HCT116 (cell line): ENCODE measurements at regions not wholly inside any gene's neighbourhood (a gene's known extent, or its start where the extent isn't known, plus 50 kb on each side); places are given as distances from the start of the nearest gene placed in this dataset.

Source experiments
- ATAC-seq: fragments of 200-7000 bp; cut with Tn5 transposase; 2 replicates; pipeline ENCODE4 v1.9.1; 2020; ENCODE audit warnings: mild to moderate bottlenecking, moderate library complexity
- BruUV-seq: library from RNA; stranded (reverse); fragments of 400-500 nt; replicated peaks from 2 replicates; lab custom pipeline; 2021; lab: Mats Ljungman, UMichigan
- CTCF ChIA-PET: fragments of 300-600 bp; sonication (Branson Sonifier 250); formaldehyde crosslinking; loops from one replicate; lab custom pipeline; 2021; ENCODE audit warnings: antibody characterized with exemption; lab: Charles Lee
- POLR2A ChIA-PET: fragments of 300-600, 350-600 bp; sonication (Branson Sonifier 250); formaldehyde crosslinking; loops from one replicate; lab custom pipeline; 2021; ENCODE audit warnings: antibody characterized with exemption; lab: Charles Lee
- RAD21 ChIA-PET, 2 experiments: fragments of 300-600 bp; sonication (Branson Sonifier 250); formaldehyde crosslinking; loops; one replicate each; lab custom pipeline; 2023; ENCODE audit warnings: low total read pairs in 2 of 2; ENCODE audit not compliant: uncharacterized antibody in 2 of 2, unreplicated experiment in 2 of 2, low non-redundant PET in 1 of 2; lab: Charles Lee
- DNase-seq: peaks from one replicate; pipeline ENCODE4 v3.0.0-alpha.2; 2010; ENCODE audit warnings: low read depth, low spot score
- H2AFZ ChIP-seq: fragments of 200-600 bp; shearing (Covaris generic), sonication (generic); 2 replicates; pipeline ENCODE4 v1.6.1; 2017; ENCODE audit warnings: low read depth, mixed run types, mixed read lengths, antibody characterized with exemption, low read length; ENCODE audit not compliant: poor library complexity, severe bottlenecking
- H3K27ac ChIP-seq: 2 replicates; pipeline ENCODE4 v1.5.1; 2012; ENCODE audit warnings: low read depth, low read length
- H3K27me3 ChIP-seq: fragments of 200-600 bp; sonication (generic); 2 replicates; pipeline ENCODE4 v1.6.1; 2016; ENCODE audit warnings: mixed run types, low read length, mixed read lengths; ENCODE audit not compliant: insufficient read depth
- H3K36me3 ChIP-seq, 2 experiments: fragments of 200-500 bp in 1 of 2; fragments of 200-600 bp in 1 of 2; sonication (Bioruptor generic) in 1 of 2; sonication (generic) in 1 of 2; 2 replicates each; pipeline versions ENCODE4 v1.5.1 to v1.6.1; 2014 to 2016; ENCODE audit warnings: low read length in 2 of 2, inconsistent platforms in 1 of 2, mixed read lengths in 1 of 2, mixed run types in 1 of 2; ENCODE audit not compliant: insufficient read depth in 2 of 2, control insufficient read depth in 1 of 2
- H3K4me1 ChIP-seq, 2 experiments: fragments of 200-600 bp in 1 of 2; sonication (generic) in 1 of 2; 2 replicates each; pipeline versions ENCODE4 v1.5.1 to v1.6.1; 2012 to 2017; ENCODE audit warnings: low read length in 2 of 2, inconsistent platforms in 1 of 2, mild to moderate bottlenecking in 1 of 2, mixed read lengths in 1 of 2, mixed run types in 1 of 2, moderate library complexity in 1 of 2; ENCODE audit not compliant: insufficient read depth in 2 of 2, control insufficient read depth in 1 of 2
- H3K4me2 ChIP-seq: fragments of 200-600 bp; sonication (generic); 2 replicates; pipeline ENCODE4 v1.6.1; 2017; ENCODE audit warnings: mixed run types, low read length, mixed read lengths
- H3K4me3 ChIP-seq, 2 experiments: fragments of 200-600 bp in 1 of 2; sonication (generic) in 1 of 2; replicated peaks in 1 of 2; 2 replicates each; pipeline ENCODE4 v1.5.1; 2011 to 2016; ENCODE audit warnings: low read length in 2 of 2, control low read depth in 1 of 2, low read depth in 1 of 2, mild to moderate bottlenecking in 1 of 2, mixed read lengths in 1 of 2, mixed run types in 1 of 2
- H3K79me2 ChIP-seq: fragments of 200-600 bp; sonication (generic); 2 replicates; pipeline ENCODE4 v1.6.1; 2017; ENCODE audit warnings: mild to moderate bottlenecking, mixed run types, low read length, moderate library complexity, mixed read lengths; ENCODE audit not compliant: insufficient read depth
- H3K9ac ChIP-seq: fragments of 200-600 bp; sonication (generic); 2 replicates; pipeline ENCODE4 v1.6.1; 2016; ENCODE audit warnings: low read length, mixed read lengths
- H3K9me2 ChIP-seq: fragments of 200-600 bp; sonication (generic), shearing (Covaris generic); 2 replicates; pipeline ENCODE4 v1.6.1; 2017; ENCODE audit warnings: mixed run types, mild to moderate bottlenecking, moderate library complexity; ENCODE audit not compliant: insufficient read depth
- H3K9me3 ChIP-seq, 2 experiments: fragments of 200-500 bp in 1 of 2; fragments of 200-600 bp in 1 of 2; sonication (Bioruptor generic) in 1 of 2; sonication (generic) in 1 of 2; 2 replicates each; pipeline ENCODE4 v1.6.1; 2014 to 2017; ENCODE audit warnings: low read length in 2 of 2, mixed read lengths in 2 of 2, inconsistent platforms in 1 of 2, low read depth in 1 of 2, mild to moderate bottlenecking in 1 of 2, mixed run types in 1 of 2, moderate library complexity in 1 of 2; ENCODE audit not compliant: control insufficient read depth in 1 of 2, insufficient read depth in 1 of 2
- H4K20me1 ChIP-seq: fragments of 200-600 bp; sonication (generic), shearing (Covaris generic); 2 replicates; pipeline ENCODE4 v1.6.1; 2017; ENCODE audit warnings: mixed run types, mild to moderate bottlenecking, moderate library complexity; ENCODE audit not compliant: insufficient read depth
- CBX3 ChIP-seq: IDR thresholded peaks from 2 replicates; pipeline ENCODE4 v1.6.1; 2012; ENCODE audit warnings: low read depth
- CEBPB ChIP-seq: IDR thresholded peaks from 2 replicates; pipeline ENCODE4 v1.6.1; 2012; ENCODE audit warnings: low read depth
- EGR1 ChIP-seq: IDR thresholded peaks from 2 replicates; pipeline ENCODE4 v1.6.1; 2012; ENCODE audit warnings: low read depth
- EZH2 ChIP-seq: fragments of 200-600 bp; sonication (generic); IDR thresholded peaks from 2 replicates; pipeline ENCODE4 v1.6.1; 2017; ENCODE audit warnings: antibody characterized with exemption, mixed run types
- EZH2phosphoT487 ChIP-seq: fragments of 200-600 bp; IDR thresholded peaks from 2 replicates; pipeline ENCODE4 v1.6.1; 2018; ENCODE audit warnings: antibody characterized with exemption, borderline replicate concordance
- FOSL1 ChIP-seq: IDR thresholded peaks from 2 replicates; pipeline ENCODE4 v1.6.1; 2012; ENCODE audit warnings: low read depth
- POLR2A ChIP-seq: IDR thresholded peaks from 2 replicates; pipeline ENCODE4 v1.7.0; 2011; ENCODE audit warnings: borderline replicate concordance; ENCODE audit not compliant: insufficient read depth, insufficient read length; ENCODE audit errors: extremely low read depth
- POLR2AphosphoS5 ChIP-seq: IDR thresholded peaks from 2 replicates; pipeline ENCODE4 v1.6.1; 2011; ENCODE audit warnings: mild to moderate bottlenecking, low read depth, low read length, moderate library complexity
- RAD21 ChIP-seq: IDR thresholded peaks from 2 replicates; pipeline ENCODE4 v1.6.1; 2012; ENCODE audit warnings: low read depth, mild to moderate bottlenecking
- SIN3A ChIP-seq: IDR thresholded peaks from 2 replicates; pipeline ENCODE4 v1.6.1; 2012; ENCODE audit warnings: low read depth
- SP1 ChIP-seq: IDR thresholded peaks from 2 replicates; pipeline ENCODE4 v1.6.1; 2012; ENCODE audit warnings: low read depth
- YY1 ChIP-seq: IDR thresholded peaks from 2 replicates; pipeline ENCODE4 v1.6.1; 2011; ENCODE audit warnings: low read length, low read depth, moderate library complexity, mild to moderate bottlenecking; ENCODE audit not compliant: insufficient replicate concordance; ENCODE audit errors: extremely low read depth
- ZFX ChIP-seq: fragments of 450-650 bp; IDR thresholded peaks from 2 replicates; pipeline ENCODE4 v1.6.1; 2017
- ZNF274 ChIP-seq: fragments of 200-500 bp; sonication (Bioruptor generic); IDR thresholded peaks from 2 replicates; pipeline ENCODE4 v1.6.1; 2014; ENCODE audit warnings: mild to moderate bottlenecking, low read depth, low read length, inconsistent platforms
- intact Hi-C: fragments of 100-400 bp; cut with micrococcal nuclease; formaldehyde crosslinking; loops from 2 replicates; pipeline ENCODE4 v1.10.0; 2022
- TF ChIP-seq, protein P1 (sequence below): IDR thresholded peaks from 2 replicates; pipeline ENCODE4 v1.6.1; 2012
- TF ChIP-seq, protein P2 (sequence below), 3 experiments: fragments of 200-600 bp in 1 of 3; sonication (generic) in 1 of 3; IDR thresholded peaks in 2 of 3; conservative IDR thresholded peaks in 1 of 3; 2 replicates each; pipeline ENCODE4 v1.5.1; 2012 to 2017; ENCODE audit warnings: low read depth in 2 of 3, low read length in 2 of 3, antibody characterized with exemption in 1 of 3, borderline replicate concordance in 1 of 3, control low read depth in 1 of 3, mild to moderate bottlenecking in 1 of 3, mixed read lengths in 1 of 3, mixed run types in 1 of 3, moderate library complexity in 1 of 3; ENCODE audit not compliant: insufficient read depth in 1 of 3
- TF ChIP-seq, protein P3 (sequence below): IDR thresholded peaks from 2 replicates; pipeline ENCODE4 v1.6.1; 2011; ENCODE audit warnings: mild to moderate bottlenecking, low read length, moderate library complexity; ENCODE audit not compliant: insufficient replicate concordance; ENCODE audit errors: extremely low read depth

GRCh38 chr2:142435847-142436246 is 305.0 kb upstream of the LRP1B start:
- H3K79me2 ChIP-seq, result no peaks in the 10 kb centered on the region
- POLR2A ChIA-PET, result no interaction called here
- CTCF ChIA-PET, result no interaction called here
- no peaks in the 10 kb centered on the region for H3K36me3 ChIP-seq
- no peak overlapping the region for H3K4me3 ChIP-seq
- no peaks in the 10 kb centered on the region for H3K4me1 ChIP-seq
- H4K20me1 ChIP-seq, result no peaks in the 10 kb centered on the region
- ATAC-seq, result no peak
- no peak overlapping the region for H3K9ac ChIP-seq
- DNase-seq, result no peak
- RAD21 ChIA-PET, result no interaction called here
- H3K4me2 ChIP-seq, result no peak overlapping the region
- H2AFZ ChIP-seq, result no peak overlapping the region
- no peaks in the 10 kb centered on the region for H3K9me3 ChIP-seq
- no TSS peak for BruUV-seq
- H3K27ac ChIP-seq, result no peak overlapping the region
- intact Hi-C loops, result no loop called here
- no peaks in the 10 kb centered on the region for H3K27me3 ChIP-seq
- H3K9me2 ChIP-seq, result no peaks in the 10 kb centered on the region
- TF ChIP-seq EZH2 (no peak), ZNF274 (no peak), CBX3 (no peak), CEBPB (no peak), EGR1 (no peak), POLR2AphosphoS5 (no peak), ZFX (no peak), RAD21 (no peak), FOSL1 (no peak)
- TF ChIP-seq, all 23 proteins: peak for 0

DNA sequence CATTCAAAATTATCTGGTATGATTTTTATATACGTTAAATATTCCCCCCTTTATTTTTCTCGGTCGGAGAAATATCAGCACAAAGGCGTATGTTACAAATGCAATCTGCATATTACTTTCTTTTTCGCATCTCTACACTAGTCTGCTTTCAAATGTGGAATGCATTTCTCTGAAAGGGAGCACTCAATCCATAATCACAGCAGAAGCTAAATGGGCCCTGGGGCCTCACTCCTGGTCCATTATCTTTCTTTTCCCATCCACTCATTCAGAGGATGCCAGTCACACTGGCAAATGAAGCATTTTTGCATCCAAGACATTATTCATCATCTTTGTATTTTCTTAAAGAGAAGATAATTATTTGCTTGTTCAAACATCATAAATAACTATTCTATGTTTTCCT is 295.2 kb upstream of the LRP1B start:
- Histone ChIP-seq H3K4me1 (no peaks in the 10 kb centered on the region), H3K9ac (no peak overlapping the region), H3K4me2 (no peak overlapping the region), H3K79me2 (no peaks in the 10 kb centered on the region), H3K27ac (no peak overlapping the region), H3K36me3 (no peaks in the 10 kb centered on the region), H3K9me3 (no peaks in the 10 kb centered on the region), H3K4me3 (no peak overlapping the region), H4K20me1 (no peaks in the 10 kb centered on the region), H2AFZ (no peak overlapping the region), H3K27me3 (no peaks in the 10 kb centered on the region), H3K9me2 (no peaks in the 10 kb centered on the region)
- no TSS peak for BruUV-seq
- no peak for ATAC-seq
- POLR2A ChIA-PET, result no interaction called here
- RAD21 ChIA-PET, result no interaction called here
- CTCF ChIA-PET, result no interaction called here
- no peak for DNase-seq
- intact Hi-C loops, result no loop called here
- TF ChIP-seq POLR2A (no peak), YY1 (no peak), EZH2phosphoT487 (no peak), SP1 (no peak), SIN3A (no peak), POLR2AphosphoS5 (no peak)
- TF ChIP-seq, protein P1, sequence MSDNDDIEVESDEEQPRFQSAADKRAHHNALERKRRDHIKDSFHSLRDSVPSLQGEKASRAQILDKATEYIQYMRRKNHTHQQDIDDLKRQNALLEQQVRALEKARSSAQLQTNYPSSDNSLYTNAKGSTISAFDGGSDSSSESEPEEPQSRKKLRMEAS, result no peak
- TF ChIP-seq, protein P2, sequence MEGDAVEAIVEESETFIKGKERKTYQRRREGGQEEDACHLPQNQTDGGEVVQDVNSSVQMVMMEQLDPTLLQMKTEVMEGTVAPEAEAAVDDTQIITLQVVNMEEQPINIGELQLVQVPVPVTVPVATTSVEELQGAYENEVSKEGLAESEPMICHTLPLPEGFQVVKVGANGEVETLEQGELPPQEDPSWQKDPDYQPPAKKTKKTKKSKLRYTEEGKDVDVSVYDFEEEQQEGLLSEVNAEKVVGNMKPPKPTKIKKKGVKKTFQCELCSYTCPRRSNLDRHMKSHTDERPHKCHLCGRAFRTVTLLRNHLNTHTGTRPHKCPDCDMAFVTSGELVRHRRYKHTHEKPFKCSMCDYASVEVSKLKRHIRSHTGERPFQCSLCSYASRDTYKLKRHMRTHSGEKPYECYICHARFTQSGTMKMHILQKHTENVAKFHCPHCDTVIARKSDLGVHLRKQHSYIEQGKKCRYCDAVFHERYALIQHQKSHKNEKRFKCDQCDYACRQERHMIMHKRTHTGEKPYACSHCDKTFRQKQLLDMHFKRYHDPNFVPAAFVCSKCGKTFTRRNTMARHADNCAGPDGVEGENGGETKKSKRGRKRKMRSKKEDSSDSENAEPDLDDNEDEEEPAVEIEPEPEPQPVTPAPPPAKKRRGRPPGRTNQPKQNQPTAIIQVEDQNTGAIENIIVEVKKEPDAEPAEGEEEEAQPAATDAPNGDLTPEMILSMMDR (IDR thresholded peaks at IDR 0.05 in 2 of 3, conservative IDR thresholded peaks at IDR 0.05 in 1 of 3; ENCODE audit: borderline replicate concordance in 1 of 3, insufficient read depth in 1 of 3, low read depth in 2 of 3, low read length in 2 of 3), result no peak
- TF ChIP-seq, protein P3, sequence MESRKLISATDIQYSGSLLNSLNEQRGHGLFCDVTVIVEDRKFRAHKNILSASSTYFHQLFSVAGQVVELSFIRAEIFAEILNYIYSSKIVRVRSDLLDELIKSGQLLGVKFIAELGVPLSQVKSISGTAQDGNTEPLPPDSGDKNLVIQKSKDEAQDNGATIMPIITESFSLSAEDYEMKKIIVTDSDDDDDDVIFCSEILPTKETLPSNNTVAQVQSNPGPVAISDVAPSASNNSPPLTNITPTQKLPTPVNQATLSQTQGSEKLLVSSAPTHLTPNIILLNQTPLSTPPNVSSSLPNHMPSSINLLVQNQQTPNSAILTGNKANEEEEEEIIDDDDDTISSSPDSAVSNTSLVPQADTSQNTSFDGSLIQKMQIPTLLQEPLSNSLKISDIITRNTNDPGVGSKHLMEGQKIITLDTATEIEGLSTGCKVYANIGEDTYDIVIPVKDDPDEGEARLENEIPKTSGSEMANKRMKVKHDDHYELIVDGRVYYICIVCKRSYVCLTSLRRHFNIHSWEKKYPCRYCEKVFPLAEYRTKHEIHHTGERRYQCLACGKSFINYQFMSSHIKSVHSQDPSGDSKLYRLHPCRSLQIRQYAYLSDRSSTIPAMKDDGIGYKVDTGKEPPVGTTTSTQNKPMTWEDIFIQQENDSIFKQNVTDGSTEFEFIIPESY, result no peak
